GM18498 (cell line): ENCODE measurements at regions not wholly inside any gene's neighbourhood (a gene's known extent, or its start where the extent isn't known, plus 50 kb on each side); places are given as distances from the start of the nearest gene placed in this dataset.
"Not testable (repeated sequence)": the region's sequence is repeated elsewhere in the genome, so short reads cannot be mapped to it uniquely, and the experiment has no call there.

ENCODE experiments used
- ATAC-seq: cut with Tn5 transposase; IDR thresholded peaks from one replicate; pipeline ENCODE4 v1.9.1; 2021; ENCODE audit warnings: mild to moderate bottlenecking, moderate library complexity; ENCODE audit not compliant: unreplicated experiment

GRCh38 chr5:156019130-156019529, 307.8 kb upstream of the SGCD start:
- ATAC-seq: no peak

- ATAC-seq: no peak
These were observed 307.3 kb upstream of the SGCD start for GRCh38 chr5:156019571-156020180.

GRCh38 chr5:156020647-156021046, 306.3 kb upstream of the SGCD start:
- no peak for ATAC-seq

DNA sequence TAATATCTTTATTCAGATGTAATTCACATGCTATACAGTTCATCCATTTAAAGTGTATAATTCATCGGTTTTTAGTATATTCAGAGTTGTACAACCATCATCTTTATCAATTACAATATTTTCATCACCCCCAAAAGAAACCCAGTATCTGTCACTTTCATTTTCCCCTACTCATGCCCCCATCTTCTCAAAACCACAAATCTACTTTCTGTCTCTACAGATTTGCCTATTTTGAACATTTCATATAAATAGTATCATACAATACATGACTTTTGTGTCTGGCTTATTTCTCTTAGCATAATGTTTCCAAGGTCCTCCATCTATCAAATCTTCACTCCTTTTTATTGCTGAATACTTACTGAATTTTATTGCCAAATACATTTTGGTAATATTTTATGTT, 305.1 kb upstream of the SGCD start:
- ATAC-seq: no peak

DNA sequence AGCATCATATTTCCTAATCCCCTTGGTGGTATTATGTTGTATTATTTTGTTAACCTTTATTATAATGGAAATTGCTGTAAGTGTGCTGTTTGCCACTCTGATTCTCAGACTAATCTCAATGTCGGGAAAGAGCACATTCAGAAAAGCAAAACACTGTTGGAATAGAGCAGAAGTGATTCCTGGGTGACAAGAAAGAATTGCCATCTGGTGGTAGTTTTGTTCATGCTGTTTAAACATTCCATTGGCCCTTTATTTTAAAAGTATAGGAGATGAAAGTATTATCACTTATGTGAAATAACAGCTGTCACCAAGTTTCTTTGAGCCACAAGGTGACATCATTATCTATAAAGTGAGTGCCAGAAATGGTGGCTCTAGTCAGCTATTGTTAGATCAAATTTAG, 301.3 kb upstream of the SGCD start:
- no peak for ATAC-seq

DNA sequence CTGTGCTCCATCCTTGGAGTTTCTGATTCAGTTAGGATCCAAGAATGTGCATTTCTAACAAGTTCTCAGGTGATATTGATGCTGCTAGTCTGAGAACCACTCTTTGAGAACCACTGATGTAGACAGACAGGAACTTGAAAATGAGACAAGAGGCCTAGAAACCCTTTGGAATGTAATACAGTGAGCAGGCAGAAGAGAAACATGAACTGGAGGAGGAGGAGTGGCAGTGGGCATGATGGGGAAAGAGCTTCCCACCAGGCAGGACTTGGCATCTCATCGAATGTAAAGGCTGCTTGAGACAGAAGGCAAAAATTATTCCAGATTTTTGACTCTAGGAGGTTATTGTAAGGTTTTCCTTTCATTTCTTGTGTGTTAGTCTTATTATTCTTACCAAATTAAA, 295.8 kb upstream of the SGCD start:
- ATAC-seq: no peak

DNA sequence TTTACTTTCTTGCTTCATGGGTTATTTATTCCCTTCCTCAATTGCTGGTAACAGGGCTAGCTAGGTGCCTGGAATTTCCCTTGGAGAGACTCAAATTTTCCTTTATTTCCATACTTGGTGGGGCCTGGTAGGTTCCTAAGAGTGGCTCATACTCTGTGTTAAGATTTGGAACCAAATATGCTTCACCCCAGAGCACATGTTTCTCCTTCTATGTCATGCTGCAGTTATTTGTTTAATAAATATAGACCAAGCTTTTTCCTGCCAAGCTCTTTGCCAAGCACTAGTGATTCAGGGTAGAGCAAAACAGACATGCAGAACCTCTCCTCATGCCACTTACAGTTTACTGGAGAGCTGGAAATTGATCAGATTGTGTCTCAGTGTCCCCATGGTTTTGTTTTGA, 290.3 kb upstream of the SGCD start:
- no peak for ATAC-seq

GRCh38 chr5:156037151-156037909, 289.6 kb upstream of the SGCD start:
- no peak for ATAC-seq

DNA sequence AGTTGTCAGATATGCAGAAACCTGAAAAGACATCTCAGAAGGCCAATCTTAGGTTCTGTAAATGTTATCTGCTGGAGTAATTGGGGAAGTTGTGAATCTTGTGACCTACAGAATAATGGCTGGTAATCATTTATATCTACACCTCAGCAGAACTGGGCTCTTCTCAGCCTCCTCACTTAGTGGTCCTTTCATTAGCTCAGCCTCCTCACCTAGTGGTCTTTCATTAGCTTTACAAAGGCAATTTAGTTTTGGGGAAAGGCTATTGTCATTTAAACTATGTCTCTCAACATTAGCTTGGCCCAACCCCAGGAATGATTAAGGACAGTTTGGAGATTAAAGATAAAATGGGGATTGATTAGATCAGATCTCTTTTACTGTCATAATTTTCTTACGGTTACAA, 284.2 kb upstream of the SGCD start:
- no peak for ATAC-seq

GRCh38 chr5:156043351-156043750, 283.6 kb upstream of the SGCD start:
- ATAC-seq: no peak

GRCh38 chr5:156051972-156052371, 275.0 kb upstream of the SGCD start:
- no peak for ATAC-seq

DNA sequence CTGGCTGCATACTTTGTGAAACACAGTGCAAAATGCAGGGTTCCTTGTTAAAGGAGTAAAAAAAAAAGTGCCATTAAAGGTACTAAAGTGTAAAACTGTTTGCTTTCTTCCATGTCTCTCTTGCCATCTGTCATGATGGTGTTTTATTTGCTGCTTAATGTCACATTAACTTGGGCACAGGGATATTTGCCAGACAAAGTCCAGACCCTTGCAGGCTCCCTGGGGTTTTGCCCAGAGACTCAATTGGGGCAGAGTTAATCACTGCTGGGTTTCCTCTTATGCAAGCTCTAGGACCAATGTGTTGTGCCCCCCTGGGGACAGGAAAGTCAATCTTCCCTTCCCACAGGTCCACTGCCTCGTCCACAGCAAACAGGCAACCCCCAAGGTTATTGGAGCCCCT, 274.3 kb upstream of the SGCD start:
- no peak for ATAC-seq

GRCh38 chr5:156053056-156053455, 273.9 kb upstream of the SGCD start:
- no peak for ATAC-seq

GRCh38 chr5:156076912-156077311, 250.1 kb upstream of the SGCD start:
- no peak for ATAC-seq

DNA sequence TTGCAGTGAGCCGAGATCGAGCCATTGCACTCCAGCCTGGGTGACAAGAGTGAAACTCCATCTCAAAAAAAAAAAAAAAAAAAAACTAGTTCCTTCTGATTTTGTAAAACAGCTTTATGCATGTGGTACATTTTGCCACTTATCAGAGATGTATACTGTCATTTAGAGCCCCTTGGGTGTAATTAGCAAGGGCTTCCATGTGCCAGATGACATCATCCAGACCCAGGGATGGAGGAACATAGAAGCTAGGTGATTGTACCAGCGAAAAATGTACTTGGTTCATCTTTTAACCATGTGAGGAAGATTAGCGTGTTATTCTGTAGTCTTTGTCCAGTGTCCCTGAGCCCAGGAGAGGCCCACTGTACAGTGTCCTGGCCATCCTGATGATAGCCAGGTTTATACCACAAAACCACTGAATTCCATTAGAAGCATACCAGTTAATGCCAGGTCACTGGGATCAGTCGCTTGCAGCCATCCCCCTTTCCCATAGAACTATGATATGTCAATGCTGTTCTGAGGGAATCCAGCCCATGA, 239.3 kb upstream of the SGCD start:
- no peak for ATAC-seq

GRCh38 chr5:156089955-156090940, 236.7 kb upstream of the SGCD start:
- ATAC-seq: not testable (repeated sequence)

GRCh38 chr5:156093024-156093423, 233.9 kb upstream of the SGCD start:
- no peak for ATAC-seq

- ATAC-seq: no peak
These were observed 233.0 kb upstream of the SGCD start for GRCh38 chr5:156094001-156094400.

DNA sequence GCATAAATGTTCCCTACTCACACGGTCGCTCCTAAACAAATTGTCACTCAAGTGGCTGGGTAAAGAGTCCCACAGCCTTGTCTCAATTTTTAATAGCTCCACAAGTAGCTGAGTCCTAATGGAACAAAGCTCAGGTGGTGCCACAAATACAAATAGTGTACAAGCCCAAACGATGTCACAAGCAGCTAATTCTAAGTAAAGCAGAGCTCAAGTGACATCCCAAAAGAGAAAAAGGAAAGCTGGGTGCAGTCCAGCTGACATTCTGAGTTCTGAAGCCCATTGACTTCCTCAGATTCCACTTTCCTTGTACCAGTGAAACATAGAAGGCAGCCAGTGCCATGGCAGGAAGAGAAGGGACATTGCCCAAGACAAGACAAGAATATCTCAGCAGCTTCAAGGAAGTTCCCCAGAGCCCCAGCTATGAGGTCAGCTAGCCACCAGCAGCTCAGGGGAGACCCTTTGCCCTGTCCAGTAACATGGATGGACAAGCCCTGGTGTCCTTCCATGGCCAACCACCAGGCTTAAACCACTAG, 231.2 kb upstream of the SGCD start:
- ATAC-seq: no peak

GRCh38 chr5:156096259-156096658, 230.7 kb upstream of the SGCD start:
- ATAC-seq: no peak
